HCT116 (cell line): ENCODE measurements at regions not wholly inside any gene's neighbourhood (a gene's known extent, or its start where the extent isn't known, plus 50 kb on each side); places are given as distances from the start of the nearest gene placed in this dataset.
"Not testable (repeated sequence)": the region's sequence is repeated elsewhere in the genome, so short reads cannot be mapped to it uniquely, and the experiment has no call there.

ENCODE experiments used
- ATAC-seq: fragments of 200-7000 bp; cut with Tn5 transposase; 2 replicates; pipeline ENCODE4 v1.9.1; 2020; ENCODE audit warnings: mild to moderate bottlenecking, moderate library complexity
- BruUV-seq: library from RNA; stranded (reverse); fragments of 400-500 nt; replicated peaks from 2 replicates; lab custom pipeline; 2021; lab: Mats Ljungman, UMichigan
- CTCF ChIA-PET: fragments of 300-600 bp; sonication (Branson Sonifier 250); formaldehyde crosslinking; loops from one replicate; lab custom pipeline; 2021; ENCODE audit warnings: antibody characterized with exemption; lab: Charles Lee
- POLR2A ChIA-PET: fragments of 300-600, 350-600 bp; sonication (Branson Sonifier 250); formaldehyde crosslinking; loops from one replicate; lab custom pipeline; 2021; ENCODE audit warnings: antibody characterized with exemption; lab: Charles Lee
- RAD21 ChIA-PET, 2 experiments: fragments of 300-600 bp; sonication (Branson Sonifier 250); formaldehyde crosslinking; loops; one replicate each; lab custom pipeline; 2023; ENCODE audit warnings: low total read pairs in 2 of 2; ENCODE audit not compliant: uncharacterized antibody in 2 of 2, unreplicated experiment in 2 of 2, low non-redundant PET in 1 of 2; lab: Charles Lee
- DNase-seq: peaks from one replicate; pipeline ENCODE4 v3.0.0-alpha.2; 2010; ENCODE audit warnings: low read depth, low spot score
- H2AFZ ChIP-seq: fragments of 200-600 bp; shearing (Covaris generic), sonication (generic); 2 replicates; pipeline ENCODE4 v1.6.1; 2017; ENCODE audit warnings: low read depth, mixed run types, mixed read lengths, antibody characterized with exemption, low read length; ENCODE audit not compliant: poor library complexity, severe bottlenecking
- H3K27ac ChIP-seq: 2 replicates; pipeline ENCODE4 v1.5.1; 2012; ENCODE audit warnings: low read depth, low read length
- H3K27me3 ChIP-seq: fragments of 200-600 bp; sonication (generic); 2 replicates; pipeline ENCODE4 v1.6.1; 2016; ENCODE audit warnings: mixed run types, low read length, mixed read lengths; ENCODE audit not compliant: insufficient read depth
- H3K36me3 ChIP-seq, 2 experiments: fragments of 200-500 bp in 1 of 2; fragments of 200-600 bp in 1 of 2; sonication (Bioruptor generic) in 1 of 2; sonication (generic) in 1 of 2; 2 replicates each; pipeline versions ENCODE4 v1.5.1 to v1.6.1; 2014 to 2016; ENCODE audit warnings: low read length in 2 of 2, inconsistent platforms in 1 of 2, mixed read lengths in 1 of 2, mixed run types in 1 of 2; ENCODE audit not compliant: insufficient read depth in 2 of 2, control insufficient read depth in 1 of 2
- H3K4me1 ChIP-seq, 2 experiments: fragments of 200-600 bp in 1 of 2; sonication (generic) in 1 of 2; 2 replicates each; pipeline versions ENCODE4 v1.5.1 to v1.6.1; 2012 to 2017; ENCODE audit warnings: low read length in 2 of 2, inconsistent platforms in 1 of 2, mild to moderate bottlenecking in 1 of 2, mixed read lengths in 1 of 2, mixed run types in 1 of 2, moderate library complexity in 1 of 2; ENCODE audit not compliant: insufficient read depth in 2 of 2, control insufficient read depth in 1 of 2
- H3K4me2 ChIP-seq: fragments of 200-600 bp; sonication (generic); 2 replicates; pipeline ENCODE4 v1.6.1; 2017; ENCODE audit warnings: mixed run types, low read length, mixed read lengths
- H3K4me3 ChIP-seq, 2 experiments: fragments of 200-600 bp in 1 of 2; sonication (generic) in 1 of 2; replicated peaks in 1 of 2; 2 replicates each; pipeline ENCODE4 v1.5.1; 2011 to 2016; ENCODE audit warnings: low read length in 2 of 2, control low read depth in 1 of 2, low read depth in 1 of 2, mild to moderate bottlenecking in 1 of 2, mixed read lengths in 1 of 2, mixed run types in 1 of 2
- H3K79me2 ChIP-seq: fragments of 200-600 bp; sonication (generic); 2 replicates; pipeline ENCODE4 v1.6.1; 2017; ENCODE audit warnings: mild to moderate bottlenecking, mixed run types, low read length, moderate library complexity, mixed read lengths; ENCODE audit not compliant: insufficient read depth
- H3K9ac ChIP-seq: fragments of 200-600 bp; sonication (generic); 2 replicates; pipeline ENCODE4 v1.6.1; 2016; ENCODE audit warnings: low read length, mixed read lengths
- H3K9me2 ChIP-seq: fragments of 200-600 bp; sonication (generic), shearing (Covaris generic); 2 replicates; pipeline ENCODE4 v1.6.1; 2017; ENCODE audit warnings: mixed run types, mild to moderate bottlenecking, moderate library complexity; ENCODE audit not compliant: insufficient read depth
- H3K9me3 ChIP-seq, 2 experiments: fragments of 200-500 bp in 1 of 2; fragments of 200-600 bp in 1 of 2; sonication (Bioruptor generic) in 1 of 2; sonication (generic) in 1 of 2; 2 replicates each; pipeline ENCODE4 v1.6.1; 2014 to 2017; ENCODE audit warnings: low read length in 2 of 2, mixed read lengths in 2 of 2, inconsistent platforms in 1 of 2, low read depth in 1 of 2, mild to moderate bottlenecking in 1 of 2, mixed run types in 1 of 2, moderate library complexity in 1 of 2; ENCODE audit not compliant: control insufficient read depth in 1 of 2, insufficient read depth in 1 of 2
- H4K20me1 ChIP-seq: fragments of 200-600 bp; sonication (generic), shearing (Covaris generic); 2 replicates; pipeline ENCODE4 v1.6.1; 2017; ENCODE audit warnings: mixed run types, mild to moderate bottlenecking, moderate library complexity; ENCODE audit not compliant: insufficient read depth
- CBX3 ChIP-seq: IDR thresholded peaks from 2 replicates; pipeline ENCODE4 v1.6.1; 2012; ENCODE audit warnings: low read depth
- CEBPB ChIP-seq: IDR thresholded peaks from 2 replicates; pipeline ENCODE4 v1.6.1; 2012; ENCODE audit warnings: low read depth
- EZH2phosphoT487 ChIP-seq: fragments of 200-600 bp; IDR thresholded peaks from 2 replicates; pipeline ENCODE4 v1.6.1; 2018; ENCODE audit warnings: antibody characterized with exemption, borderline replicate concordance
- FOSL1 ChIP-seq: IDR thresholded peaks from 2 replicates; pipeline ENCODE4 v1.6.1; 2012; ENCODE audit warnings: low read depth
- MAX ChIP-seq: IDR thresholded peaks from 2 replicates; pipeline ENCODE4 v1.6.1; 2012
- POLR2AphosphoS5 ChIP-seq: IDR thresholded peaks from 2 replicates; pipeline ENCODE4 v1.6.1; 2011; ENCODE audit warnings: mild to moderate bottlenecking, low read depth, low read length, moderate library complexity
- REST ChIP-seq: IDR thresholded peaks from 2 replicates; pipeline ENCODE4 v1.6.1; 2012; ENCODE audit warnings: low read depth
- SIN3A ChIP-seq: IDR thresholded peaks from 2 replicates; pipeline ENCODE4 v1.6.1; 2012; ENCODE audit warnings: low read depth
- YY1 ChIP-seq: IDR thresholded peaks from 2 replicates; pipeline ENCODE4 v1.6.1; 2011; ENCODE audit warnings: low read length, low read depth, moderate library complexity, mild to moderate bottlenecking; ENCODE audit not compliant: insufficient replicate concordance; ENCODE audit errors: extremely low read depth
- ZBTB33 ChIP-seq: IDR thresholded peaks from 2 replicates; pipeline ENCODE4 v1.6.1; 2011; ENCODE audit warnings: mild to moderate bottlenecking, low read length, moderate library complexity; ENCODE audit not compliant: insufficient replicate concordance; ENCODE audit errors: extremely low read depth
- ZNF274 ChIP-seq: fragments of 200-500 bp; sonication (Bioruptor generic); IDR thresholded peaks from 2 replicates; pipeline ENCODE4 v1.6.1; 2014; ENCODE audit warnings: mild to moderate bottlenecking, low read depth, low read length, inconsistent platforms
- intact Hi-C: fragments of 100-400 bp; cut with micrococcal nuclease; formaldehyde crosslinking; loops from 2 replicates; pipeline ENCODE4 v1.10.0; 2022

- TF ChIP-seq EZH2phosphoT487 (no peak), CEBPB (no peak)
These were observed 510.5 kb downstream of the LRRC70 start (continued) for GRCh38 chr5:63089147-63089546.

- Histone ChIP-seq H3K9me2 (no peaks in the 10 kb centered on the region), H3K4me3 (no peak overlapping the region), H3K9me3 (peaks cover 0 to 6% of the 10 kb centered on the region in 2 experiments; a peak in 1 of 4 replicates), H3K4me2 (no peak overlapping the region), H3K79me2 (no peaks in the 10 kb centered on the region), H3K27ac (no peak overlapping the region), H3K4me1 (no peaks in the 10 kb centered on the region), H4K20me1 (no peaks in the 10 kb centered on the region), H2AFZ (no peak overlapping the region), H3K36me3 (no peaks in the 10 kb centered on the region), H3K27me3 (no peaks in the 10 kb centered on the region), H3K9ac (no peak overlapping the region)
- POLR2A ChIA-PET, result no interaction called here
- CTCF ChIA-PET, result no interaction called here
- ATAC-seq (no peak), DNase-seq (no peak)
- RAD21 ChIA-PET, result no interaction called here
- no peak for TF ChIP-seq ZBTB33
- no peak for TF ChIP-seq MAX
- no peak for TF ChIP-seq CBX3
- TF ChIP-seq YY1, result no peak
- TF ChIP-seq ZNF274, result no peak
- TF ChIP-seq POLR2AphosphoS5, result no peak
- no peak for TF ChIP-seq CEBPB
- TF ChIP-seq FOSL1, result no peak
- no peak for TF ChIP-seq REST
- TF ChIP-seq SIN3A, result no peak
- BruUV-seq, result no TSS peak
- intact Hi-C loops, result no loop called here
These were observed 506.9 kb downstream of the LRRC70 start for GRCh38 chr5:63085561-63085960.

GRCh38 chr5:63083689-63084088 lies 505.1 kb downstream of the LRRC70 start:
- H3K4me3 ChIP-seq, intact Hi-C loops, ATAC-seq, H3K4me1 ChIP-seq, H4K20me1 ChIP-seq, CTCF ChIA-PET, DNase-seq, H3K27me3 ChIP-seq, H3K9ac ChIP-seq, H2AFZ ChIP-seq, H3K36me3 ChIP-seq, BruUV-seq, RAD21 ChIA-PET, POLR2A ChIA-PET, H3K4me2 ChIP-seq, H3K9me3 ChIP-seq, H3K79me2 ChIP-seq, H3K27ac ChIP-seq, H3K9me2 ChIP-seq: not testable (repeated sequence)
